GM10266 (cell line): ENCODE measurements at regions not wholly inside any gene's neighbourhood (a gene's known extent, or its start where the extent isn't known, plus 50 kb on each side); places are given as distances from the start of the nearest gene placed in this dataset.
"Not testable (repeated sequence)": the region's sequence is repeated elsewhere in the genome, so short reads cannot be mapped to it uniquely, and the experiment has no call there.

Source experiments
- DNase-seq: peaks from one replicate; pipeline ENCODE4 v3.0.0; 2012; ENCODE audit errors: extremely low spot score
- CTCF ChIP-seq: IDR thresholded peaks from 2 replicates; pipeline ENCODE4 v1.5.1; 2012; ENCODE audit warnings: mild to moderate bottlenecking, low read depth; ENCODE audit not compliant: control insufficient read depth, insufficient read depth; ENCODE audit errors: missing control alignments

DNA sequence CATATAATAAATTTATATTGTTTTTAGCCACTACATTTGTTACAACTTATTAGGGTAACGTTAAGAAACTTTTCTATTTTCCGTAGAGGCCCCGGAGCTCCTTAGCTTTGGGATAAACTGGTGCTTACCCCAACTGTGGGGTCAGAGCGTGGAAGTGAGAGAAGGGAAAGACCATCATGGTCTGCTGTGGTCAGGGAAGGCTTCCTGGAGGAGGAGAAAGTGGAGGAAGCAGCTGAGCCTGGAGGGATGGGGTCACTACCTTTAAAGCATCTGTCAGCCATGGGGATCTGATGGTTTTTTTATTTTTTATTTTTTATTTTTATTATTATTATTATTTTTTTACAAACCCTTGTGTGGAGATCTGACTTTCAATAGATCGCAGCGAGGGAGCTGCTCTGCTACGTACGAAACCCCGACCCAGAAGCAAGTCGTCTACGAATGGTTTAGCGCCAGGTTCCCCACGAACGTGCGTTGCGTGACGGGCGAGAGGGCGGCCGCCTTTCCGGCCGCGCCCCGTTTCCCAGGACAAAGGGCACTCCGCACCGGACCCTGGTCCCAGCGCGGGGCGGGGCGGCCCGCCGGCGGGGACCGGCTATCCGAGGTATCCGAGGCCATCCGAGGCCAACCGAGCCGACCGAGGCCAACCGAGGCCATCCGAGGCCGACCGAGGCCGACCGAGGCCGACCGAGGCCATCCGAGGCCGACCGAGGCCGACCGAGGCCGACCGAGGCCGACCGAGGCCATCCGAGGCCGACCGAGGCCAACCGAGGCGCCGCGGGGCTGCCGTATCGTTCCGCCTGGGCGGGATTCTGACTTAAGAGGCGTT is 1101.2 kb upstream of the TMEM132C start:
- no peak for TF ChIP-seq CTCF
- DNase-seq = peak; percentile 65

GRCh38 chr12:127169321-127170181 is 1097.4 kb upstream of the TMEM132C start:
- TF ChIP-seq CTCF = no peak
- DNase-seq = no peak

- DNase-seq = no peak
- no peak for TF ChIP-seq CTCF
These were observed 1096.5 kb upstream of the TMEM132C start for GRCh38 chr12:127170226-127171180.

GRCh38 chr12:127172861-127173260 is 1094.1 kb upstream of the TMEM132C start:
- DNase-seq = no peak
- no peak for TF ChIP-seq CTCF

DNA sequence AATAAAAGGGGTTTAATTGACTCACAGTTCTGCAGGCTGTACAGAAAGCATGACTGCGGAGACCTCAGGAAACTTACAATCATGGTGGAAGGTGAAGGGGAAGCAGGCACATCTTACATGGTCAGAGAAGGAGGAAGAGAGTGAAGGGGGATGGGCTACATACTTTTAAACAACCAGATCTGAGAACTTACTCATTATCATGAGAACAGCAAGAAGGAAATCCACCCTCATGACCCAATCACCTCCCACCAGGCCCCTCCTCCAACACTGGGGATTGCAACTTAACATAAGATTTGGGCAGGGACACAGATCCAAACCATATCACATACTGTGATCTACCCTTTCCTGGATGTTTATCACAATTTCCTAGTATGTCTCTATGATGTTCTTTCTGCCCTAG is 1093.0 kb upstream of the TMEM132C start:
- DNase-seq = not testable (repeated sequence)

DNA sequence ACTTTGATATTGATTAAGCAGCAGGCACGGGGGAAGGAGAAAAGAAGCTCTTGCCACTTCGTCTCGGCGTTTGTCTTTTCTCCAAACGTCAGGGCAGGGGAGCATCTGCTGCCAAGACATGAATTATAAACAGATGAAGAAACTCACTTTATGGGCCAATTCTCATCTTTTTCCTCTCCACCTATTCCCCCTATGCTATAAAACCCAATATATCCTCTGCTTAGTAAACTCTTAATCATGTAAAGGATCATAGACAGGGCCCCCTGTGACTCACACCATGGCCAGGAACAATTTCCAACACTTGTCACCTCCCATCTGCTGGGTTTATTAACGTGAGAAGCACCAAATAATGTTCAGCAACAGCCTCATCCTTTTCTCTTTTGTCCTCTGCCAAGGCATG is 1092.1 kb upstream of the TMEM132C start:
- TF ChIP-seq CTCF = no peak
- no peak for DNase-seq

DNA sequence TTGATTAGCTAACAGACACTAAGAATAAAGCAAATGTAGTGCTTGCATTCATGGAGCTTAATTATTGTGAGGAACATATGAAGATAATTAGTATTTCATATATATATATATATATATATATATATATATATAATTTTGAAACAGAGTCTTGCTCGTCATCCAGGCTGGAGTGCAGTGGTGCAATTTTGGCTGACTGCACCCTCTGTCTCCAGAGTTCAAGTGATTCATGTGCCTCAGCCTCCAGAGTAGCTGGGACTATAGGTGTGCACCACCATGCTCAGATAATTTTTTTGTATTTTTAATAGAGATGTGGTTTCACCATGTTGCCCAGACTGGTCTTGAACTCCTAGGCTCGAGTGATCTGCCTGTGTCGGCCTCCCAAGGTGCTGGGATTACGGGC is 1091.6 kb upstream of the TMEM132C start:
- TF ChIP-seq CTCF = no peak
- DNase-seq = no peak
